Body of pancreas (tissue), 4 donors: ENCODE measurements at regions not wholly inside any gene's neighbourhood (a gene's known extent, or its start where the extent isn't known, plus 50 kb on each side); places are given as distances from the start of the nearest gene placed in this dataset.

Experiments used
- CTCF ChIP-seq, 7 experiments: fragments of 450-650 bp in 4 of 7; fragments of 200-600 bp in 3 of 7; sonication (generic) in 3 of 7; IDR thresholded peaks; one replicate each; pipeline ENCODE4 v1.5.1; 2016 to 2019; ENCODE audit warnings: antibody characterized with exemption in 7 of 7
- POLR2A ChIP-seq, 3 donors: fragments of 450-650 bp; IDR thresholded peaks; one replicate each; pipeline ENCODE4 v1.6.1; 2016; ENCODE audit warnings: antibody characterized with exemption in 3 of 3, mild to moderate bottlenecking in 2 of 3

GRCh38 chr3:157097198-157097597, 62.7 kb downstream of the CCNL1 start:
- TF ChIP-seq CTCF (IDR thresholded peaks at IDR 0.05) (no peak), POLR2A (IDR thresholded peaks at IDR 0.05) (peak in 1 of 3 donors; percentile 19)
